IPS DF 6.9 (cell line): ENCODE measurements at regions not wholly inside any gene's neighbourhood (a gene's known extent, or its start where the extent isn't known, plus 50 kb on each side); places are given as distances from the start of the nearest gene placed in this dataset.
"Not testable (repeated sequence)": the region's sequence is repeated elsewhere in the genome, so short reads cannot be mapped to it uniquely, and the experiment has no call there.

Source experiments
- DNase-seq: peaks from one replicate; pipeline ENCODE4 v3.0.0-alpha.2; 2013; ENCODE audit warnings: low read depth, low spot score
- H3K27ac ChIP-seq: one replicate; pipeline ENCODE4 v1.5.1; 2013; ENCODE audit warnings: low read length, control low read depth
- H3K27me3 ChIP-seq: 2 replicates; pipeline ENCODE4 v1.6.1; 2013; ENCODE audit warnings: mild to moderate bottlenecking, low read length; ENCODE audit not compliant: control insufficient read depth, insufficient read depth
- H3K36me3 ChIP-seq: 2 replicates; pipeline ENCODE4 v1.6.1; 2013; ENCODE audit warnings: low read length; ENCODE audit not compliant: control insufficient read depth, insufficient read depth
- H3K4me1 ChIP-seq: 2 replicates; pipeline ENCODE4 v1.6.1; 2013; ENCODE audit warnings: low read length; ENCODE audit not compliant: control insufficient read depth, insufficient read depth
- H3K4me3 ChIP-seq: 2 replicates; pipeline ENCODE4 v1.5.1; 2013; ENCODE audit warnings: mild to moderate bottlenecking, low read length
- H3K9me3 ChIP-seq: 2 replicates; pipeline ENCODE4 v1.6.1; 2013; ENCODE audit warnings: low read length, inconsistent platforms; ENCODE audit not compliant: control insufficient read depth, insufficient read depth
- WGBS: extraction: QIAGEN DNeasy Blood & Tissue Kit; methylation state at CpG from one replicate; pipeline ENCODE4 v1.1.7; 2013; ENCODE audit warnings: mixed read lengths, missing lambda C conversion rate; ENCODE audit not compliant: insufficient read length, insufficient coverage; 5-methylcytosine and 5-hydroxymethylcytosine counted together

DNA sequence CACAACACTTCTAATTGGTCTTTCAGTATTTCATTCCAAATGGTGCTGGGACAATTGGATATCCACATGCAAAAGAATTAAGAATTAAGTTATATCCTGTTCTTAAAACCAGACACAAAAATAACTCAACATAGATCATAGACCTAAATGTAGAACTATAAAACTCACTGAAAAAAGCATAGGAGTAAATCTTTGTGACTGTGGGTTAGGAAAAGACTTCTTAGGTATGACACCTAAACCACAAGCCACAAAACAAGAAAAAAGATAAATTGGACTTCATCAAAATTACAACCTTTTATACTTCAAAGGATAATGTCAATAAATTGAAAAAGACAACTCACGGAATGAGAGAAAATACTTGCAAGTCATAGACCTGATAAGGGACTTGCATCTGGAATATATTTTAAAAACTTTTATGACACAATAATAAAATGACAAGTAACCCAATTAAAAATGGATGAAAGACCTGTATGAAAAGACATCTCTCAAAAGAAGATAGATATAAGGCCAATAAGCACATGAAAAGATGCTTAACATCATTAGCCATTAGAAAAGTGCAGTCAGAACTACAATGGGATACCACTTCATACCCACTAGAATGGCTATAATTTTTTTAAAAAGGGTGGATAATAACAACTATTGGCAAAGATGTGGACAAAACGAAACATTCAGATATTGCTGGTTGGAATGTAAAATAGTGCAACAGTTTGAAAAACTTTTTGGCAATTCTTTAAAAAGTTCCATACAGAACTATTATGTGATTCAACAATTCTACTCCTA, 72.5 kb upstream of the SLC38A4 start:
- H3K27me3 ChIP-seq = no peaks in the 10 kb centered on the region
- H3K9me3 ChIP-seq = no peaks in the 10 kb centered on the region
- no peak for DNase-seq
- no peak overlapping the region for H3K4me3 ChIP-seq
- WGBS = no CpG with 5 or more reads among the region's 2 CpGs
- no peaks in the 10 kb centered on the region for H3K36me3 ChIP-seq
- H3K27ac ChIP-seq = no peak overlapping the region
- H3K4me1 ChIP-seq = no peaks in the 10 kb centered on the region

DNA sequence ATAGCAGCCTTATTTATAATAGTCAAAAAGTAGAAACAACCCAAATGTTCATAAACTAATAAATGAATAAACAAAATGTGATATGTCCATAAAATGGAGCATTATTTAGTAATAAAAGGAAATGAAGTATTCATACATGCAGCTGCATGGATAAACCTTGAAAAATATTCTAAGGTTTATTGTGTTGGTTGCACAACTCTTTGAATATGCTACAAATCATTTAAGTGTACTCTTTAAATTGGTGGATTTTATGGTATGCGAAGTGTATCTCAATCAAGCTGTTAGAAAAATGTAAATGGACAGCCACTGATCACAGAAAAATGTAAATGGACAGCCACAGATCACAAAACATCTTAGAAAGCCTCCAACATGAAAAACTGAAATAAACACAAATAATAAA, 73.2 kb upstream of the SLC38A4 start:
- Histone ChIP-seq H3K9me3 (no peaks in the 10 kb centered on the region), H3K36me3 (no peaks in the 10 kb centered on the region), H3K27ac (no peak overlapping the region), H3K27me3 (no peaks in the 10 kb centered on the region), H3K4me1 (no peaks in the 10 kb centered on the region), H3K4me3 (no peak overlapping the region)
- no CpG with 5 or more reads among the region's 1 CpG for WGBS
- no peak for DNase-seq

- no peaks in the 10 kb centered on the region for H3K36me3 ChIP-seq
- no peaks in the 10 kb centered on the region for H3K27me3 ChIP-seq
- DNase-seq = no peak
- no CpG with 5 or more reads among the region's 3 CpGs for WGBS
- no peaks in the 10 kb centered on the region for H3K4me1 ChIP-seq
- no peak overlapping the region for H3K27ac ChIP-seq
- no peak overlapping the region for H3K4me3 ChIP-seq
- no peaks in the 10 kb centered on the region for H3K9me3 ChIP-seq
Observed at GRCh38 chr12:46900734-46901463, 75.1 kb upstream of the SLC38A4 start.

GRCh38 chr12:46901464-46902205, 75.8 kb upstream of the SLC38A4 start:
- H3K36me3 ChIP-seq = no peaks in the 10 kb centered on the region
- no peaks in the 10 kb centered on the region for H3K9me3 ChIP-seq
- no CpG with 5 or more reads among the region's 3 CpGs for WGBS
- no peak for DNase-seq
- no peaks in the 10 kb centered on the region for H3K27me3 ChIP-seq
- H3K27ac ChIP-seq = no peak overlapping the region
- no peaks in the 10 kb centered on the region for H3K4me1 ChIP-seq
- no peak overlapping the region for H3K4me3 ChIP-seq

- DNase-seq = no peak
- H3K4me1 ChIP-seq = no peaks in the 10 kb centered on the region
- H3K27ac ChIP-seq = no peak overlapping the region
- no peaks in the 10 kb centered on the region for H3K9me3 ChIP-seq
- no peak overlapping the region for H3K4me3 ChIP-seq
- whole genome bisulfite sequencing = no CpG with 5 or more reads among the region's 2 CpGs
- no peaks in the 10 kb centered on the region for H3K27me3 ChIP-seq
- no peaks in the 10 kb centered on the region for H3K36me3 ChIP-seq
Observed at GRCh38 chr12:46903058-46903457, 77.3 kb upstream of the SLC38A4 start.

- Histone ChIP-seq H3K27ac (no peak overlapping the region), H3K4me1 (no peaks in the 10 kb centered on the region), H3K27me3 (no peaks in the 10 kb centered on the region), H3K36me3 (no peaks in the 10 kb centered on the region), H3K9me3 (no peaks in the 10 kb centered on the region), H3K4me3 (no peak overlapping the region)
- no CpG with 5 or more reads among the region's 12 CpGs for WGBS
- no peak for DNase-seq
Observed at GRCh38 chr12:46904406-46905238, 78.8 kb upstream of the SLC38A4 start.

GRCh38 chr12:46905239-46905627, 79.4 kb upstream of the SLC38A4 start:
- H3K4me3 ChIP-seq, H3K27ac ChIP-seq, H3K27me3 ChIP-seq, H3K4me1 ChIP-seq, H3K36me3 ChIP-seq, H3K9me3 ChIP-seq, DNase-seq: not testable (repeated sequence)
- no CpG with 5 or more reads among the region's 4 CpGs for WGBS

DNA sequence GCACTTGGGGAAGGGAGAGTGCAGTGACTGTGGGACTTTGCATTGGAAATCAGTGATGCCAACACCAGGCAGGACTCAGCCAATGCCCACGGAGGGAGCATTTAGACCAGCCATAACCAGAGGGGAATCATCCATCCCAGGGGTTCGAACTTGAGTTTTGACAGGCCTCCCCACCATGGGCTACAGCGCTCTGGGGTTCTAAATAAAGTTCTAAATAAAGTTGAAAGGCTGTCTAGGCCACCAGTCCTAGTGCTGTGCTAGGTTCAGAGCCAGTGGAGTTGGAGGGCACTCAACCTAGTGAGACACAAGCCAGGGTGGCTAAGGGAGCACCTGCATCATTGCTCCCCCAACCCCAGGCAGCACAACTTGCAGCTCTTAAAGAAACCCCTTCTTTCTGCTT, 82.0 kb upstream of the SLC38A4 start:
- Histone ChIP-seq H3K27ac (no peak overlapping the region), H3K4me3 (no peak overlapping the region), H3K4me1 (no peaks in the 10 kb centered on the region), H3K9me3 (no peaks in the 10 kb centered on the region), H3K36me3 (no peaks in the 10 kb centered on the region), H3K27me3 (no peaks in the 10 kb centered on the region)
- no CpG with 5 or more reads among the region's 3 CpGs for WGBS
- DNase-seq = no peak

DNA sequence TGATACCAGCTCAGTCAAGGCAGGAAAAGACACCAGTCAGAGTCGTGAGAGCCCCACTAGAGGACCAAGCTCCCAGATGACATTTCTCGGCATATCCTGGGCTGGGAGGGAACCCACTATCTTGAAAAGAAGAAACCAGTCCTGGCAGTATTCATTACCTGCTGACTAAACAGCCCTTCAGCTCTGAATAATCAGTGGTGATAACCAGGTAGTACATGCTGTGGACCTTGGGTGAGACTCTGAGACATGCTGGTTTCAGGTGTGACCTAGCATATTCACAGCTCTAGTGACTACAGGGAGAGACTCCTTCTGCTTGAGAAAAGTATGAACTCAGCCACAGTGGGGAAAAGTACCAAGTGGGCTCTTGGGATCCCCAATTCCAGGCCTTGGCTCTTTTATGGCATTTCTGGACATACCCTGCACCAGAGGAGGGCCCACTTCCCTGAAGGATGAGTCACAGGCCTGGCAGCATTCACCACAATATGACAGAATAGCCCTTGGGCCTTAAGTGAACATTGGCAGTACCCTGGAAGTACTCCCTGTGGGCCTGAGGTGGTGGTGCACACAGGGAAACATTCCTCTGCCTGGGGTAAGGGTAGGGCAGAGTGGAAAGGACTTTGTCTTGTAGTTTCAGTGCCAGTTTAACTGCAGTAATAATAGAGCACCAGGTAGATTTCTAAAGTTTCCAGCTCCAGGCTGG, 82.6 kb upstream of the SLC38A4 start:
- Histone ChIP-seq H3K36me3 (no peaks in the 10 kb centered on the region), H3K4me1 (no peaks in the 10 kb centered on the region), H3K27me3 (no peaks in the 10 kb centered on the region), H3K27ac (no peak overlapping the region), H3K9me3 (no peaks in the 10 kb centered on the region), H3K4me3 (no peak overlapping the region)
- no peak for DNase-seq
- no CpG with 5 or more reads among the region's 2 CpGs for WGBS
